Kidney epithelial cell (primary cell): ENCODE measurements at regions not wholly inside any gene's neighbourhood (a gene's known extent, or its start where the extent isn't known, plus 50 kb on each side); places are given as distances from the start of the nearest gene placed in this dataset.

Source experiments
- DNase-seq: peaks from one replicate; pipeline ENCODE4 v3.0.0-alpha.2; 2010; ENCODE audit warnings: low read depth
- H3K27me3 ChIP-seq: 2 replicates; pipeline ENCODE4 v1.6.0; 2011; ENCODE audit warnings: low read length; ENCODE audit not compliant: control insufficient read depth, insufficient read depth
- H3K36me3 ChIP-seq: 2 replicates; pipeline ENCODE4 v1.5.1; 2011; ENCODE audit warnings: low read length; ENCODE audit not compliant: control insufficient read depth, insufficient read depth
- H3K4me3 ChIP-seq: 2 replicates; pipeline ENCODE4 v1.5.1; 2011; ENCODE audit warnings: low read depth, mild to moderate bottlenecking, control low read depth, low read length
- CTCF ChIP-seq: IDR thresholded peaks from 2 replicates; pipeline ENCODE4 v1.5.1; 2011; ENCODE audit warnings: mild to moderate bottlenecking, moderate library complexity, low read length, control low read depth, inconsistent platforms; ENCODE audit not compliant: insufficient read depth, poor library complexity, severe bottlenecking

- no peak overlapping the region for H3K4me3 ChIP-seq
- no peak for DNase-seq
- no peaks in the 10 kb centered on the region for H3K27me3 ChIP-seq
- no peaks in the 10 kb centered on the region for H3K36me3 ChIP-seq
- no peak for TF ChIP-seq CTCF
Measured at GRCh38 chr16:59289151-59289550, 555.0 kb upstream of the GOT2 start.

GRCh38 chr16:59274141-59274540, 540.0 kb upstream of the GOT2 start:
- TF ChIP-seq CTCF: no peak
- no peak overlapping the region for H3K4me3 ChIP-seq
- H3K36me3 ChIP-seq: no peaks in the 10 kb centered on the region
- no peaks in the 10 kb centered on the region for H3K27me3 ChIP-seq
- DNase-seq: no peak

- TF ChIP-seq CTCF: no peak
- H3K4me3 ChIP-seq: no peak overlapping the region
- DNase-seq: no peak
Measured at GRCh38 chr16:59263955-59264354, 529.8 kb upstream of the GOT2 start.

GRCh38 chr16:59260892-59261291, 526.8 kb upstream of the GOT2 start:
- no peak overlapping the region for H3K4me3 ChIP-seq
- no peaks in the 10 kb centered on the region for H3K27me3 ChIP-seq
- H3K36me3 ChIP-seq: no peaks in the 10 kb centered on the region
- TF ChIP-seq CTCF: no peak
- DNase-seq: no peak

More at GRCh38 chr16:59263955-59264354, 529.8 kb upstream of the GOT2 start:
- H3K36me3 ChIP-seq: no peaks in the 10 kb centered on the region
- no peaks in the 10 kb centered on the region for H3K27me3 ChIP-seq

GRCh38 chr16:59259950-59260319, 525.8 kb upstream of the GOT2 start:
- DNase-seq: no peak
- H3K4me3 ChIP-seq: no peak overlapping the region
- no peak for TF ChIP-seq CTCF
- no peaks in the 10 kb centered on the region for H3K27me3 ChIP-seq
- no peaks in the 10 kb centered on the region for H3K36me3 ChIP-seq

GRCh38 chr16:59259074-59259949, 525.2 kb upstream of the GOT2 start:
- TF ChIP-seq CTCF: no peak
- no peak for DNase-seq
- H3K27me3 ChIP-seq: no peaks in the 10 kb centered on the region
- no peaks in the 10 kb centered on the region for H3K36me3 ChIP-seq
- H3K4me3 ChIP-seq: no peak overlapping the region
